ENCODE measurements at regions not wholly inside any gene's neighbourhood (a gene's known extent, or its start where the extent isn't known, plus 50 kb on each side); places are given as distances from the start of the nearest gene placed in this dataset.

DNA sequence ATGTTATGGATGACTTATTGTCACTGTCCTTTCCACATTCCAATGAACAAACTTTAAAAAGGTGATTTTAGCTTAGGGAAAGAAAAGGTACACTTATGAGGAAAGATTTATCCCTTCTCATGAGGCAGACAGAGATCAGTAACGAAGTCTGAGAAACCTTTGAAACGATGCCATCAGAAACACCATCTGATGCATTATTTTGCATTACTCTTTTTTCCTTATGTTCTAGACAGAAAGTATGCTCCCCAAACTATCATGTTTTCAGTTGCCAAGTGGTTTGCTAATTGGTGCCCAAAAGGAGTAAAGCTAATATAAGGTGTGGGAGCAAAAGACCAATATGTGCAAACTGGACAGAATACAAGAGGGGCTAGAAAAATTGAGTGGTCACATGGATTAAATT lies 397.7 kb upstream of the RIOK2 start:
- Histone ChIP-seq H3K4me1 (ENCODE audit: control insufficient read depth in 2 of 2, insufficient read depth in 2 of 2, low read length in 2 of 2) (no peaks in the 10 kb centered on the region), H3K27ac (ENCODE audit: low read length in 2 of 2) (no peak overlapping the region), H2AFZ (ENCODE audit: insufficient read depth, low read depth, low read length, poor library complexity, severe bottlenecking) (no peak overlapping the region), H3K79me2 (ENCODE audit: control insufficient read depth, insufficient read depth, low read length) (no peaks in the 10 kb centered on the region), H3K36me3 (replicated peaks in 1 of 2; ENCODE audit: control extremely low read depth in 1 of 2, control insufficient read depth in 1 of 2, extremely low read depth in 1 of 2, insufficient read depth in 2 of 2, low read length in 1 of 2) (no peaks in the 10 kb centered on the region), H3K4me2 (replicated peaks; ENCODE audit: low read depth, low read length, poor library complexity, severe bottlenecking) (no peak overlapping the region), H3K27me3 (replicated peaks in 1 of 4; ENCODE audit: control extremely low read depth in 1 of 4, control insufficient read depth in 3 of 4, insufficient read depth in 4 of 4, low read length in 3 of 4) (no peaks in the 10 kb centered on the region), H3K9ac (ENCODE audit: low read length) (no peak overlapping the region), H3K9me3 (ENCODE audit: control extremely low read depth in 1 of 3, control insufficient read depth in 2 of 3, insufficient read depth in 1 of 3, low read length in 2 of 3) (peaks cover 0 to 10% (median 0%) of the 10 kb centered on the region in 3 donors), H4K20me1 (ENCODE audit: control insufficient read depth, insufficient read depth, low read length, poor library complexity, severe bottlenecking) (no peaks in the 10 kb centered on the region), H3K4me3 (ENCODE audit: control extremely low read depth in 1 of 5, extremely low read depth in 1 of 5, insufficient read depth in 1 of 5, low read depth in 2 of 5, low read length in 4 of 5) (no peak overlapping the region)
- Mint-ChIP-seq H3K4me3 (no peak overlapping the region), H3K9me3 (ENCODE audit: insufficient read depth) (peaks cover 2% of the 10 kb centered on the region), H3K27me3 (no peaks in the 10 kb centered on the region), H3K27ac (no peak overlapping the region), H3K4me1 (no peaks in the 10 kb centered on the region)
- ChIA-PET POLR2A (no interaction called here), CTCF (no interaction called here)
- ATAC-seq (ENCODE audit: low read depth) (no peak), DNase-seq (no peak)
- TF ChIP-seq, protein P1, sequence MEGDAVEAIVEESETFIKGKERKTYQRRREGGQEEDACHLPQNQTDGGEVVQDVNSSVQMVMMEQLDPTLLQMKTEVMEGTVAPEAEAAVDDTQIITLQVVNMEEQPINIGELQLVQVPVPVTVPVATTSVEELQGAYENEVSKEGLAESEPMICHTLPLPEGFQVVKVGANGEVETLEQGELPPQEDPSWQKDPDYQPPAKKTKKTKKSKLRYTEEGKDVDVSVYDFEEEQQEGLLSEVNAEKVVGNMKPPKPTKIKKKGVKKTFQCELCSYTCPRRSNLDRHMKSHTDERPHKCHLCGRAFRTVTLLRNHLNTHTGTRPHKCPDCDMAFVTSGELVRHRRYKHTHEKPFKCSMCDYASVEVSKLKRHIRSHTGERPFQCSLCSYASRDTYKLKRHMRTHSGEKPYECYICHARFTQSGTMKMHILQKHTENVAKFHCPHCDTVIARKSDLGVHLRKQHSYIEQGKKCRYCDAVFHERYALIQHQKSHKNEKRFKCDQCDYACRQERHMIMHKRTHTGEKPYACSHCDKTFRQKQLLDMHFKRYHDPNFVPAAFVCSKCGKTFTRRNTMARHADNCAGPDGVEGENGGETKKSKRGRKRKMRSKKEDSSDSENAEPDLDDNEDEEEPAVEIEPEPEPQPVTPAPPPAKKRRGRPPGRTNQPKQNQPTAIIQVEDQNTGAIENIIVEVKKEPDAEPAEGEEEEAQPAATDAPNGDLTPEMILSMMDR (IDR thresholded peaks at IDR 0.05), result no peak
- no peak for TF ChIP-seq EZH2 (IDR thresholded peaks at IDR 0.05; ENCODE audit: borderline replicate concordance, insufficient read depth, low read depth, low read length, poor library complexity, severe bottlenecking)
- no CpG with 5 or more reads among the region's 2 CpGs for WGBS (ENCODE audit: insufficient coverage)
- intact Hi-C loops (cut with micrococcal nuclease), result no loop called here

DNA sequence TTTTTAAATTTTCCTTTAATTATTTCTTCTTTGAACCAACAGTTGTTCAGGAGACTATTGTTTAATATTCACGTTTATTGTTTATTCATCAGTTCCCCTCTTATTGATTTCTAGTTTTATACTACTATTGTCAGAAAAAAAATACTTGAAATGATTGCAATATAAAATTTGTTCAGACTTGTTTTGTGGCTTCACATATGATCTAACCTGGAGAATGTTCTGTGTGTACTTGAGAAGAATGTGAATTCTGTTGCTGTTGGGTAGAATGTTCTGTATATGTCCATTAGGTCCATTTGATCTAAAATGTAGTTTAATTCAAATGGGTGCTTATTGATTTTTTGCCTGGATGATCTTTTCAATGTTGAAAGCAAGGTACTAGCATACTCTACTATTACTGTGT lies 408.7 kb upstream of the RIOK2 start:
- Histone ChIP-seq H4K20me1 (ENCODE audit: control insufficient read depth, insufficient read depth, low read length, poor library complexity, severe bottlenecking) (no peaks in the 10 kb centered on the region), H3K36me3 (replicated peaks in 1 of 2; ENCODE audit: control extremely low read depth in 1 of 2, control insufficient read depth in 1 of 2, extremely low read depth in 1 of 2, insufficient read depth in 2 of 2, low read length in 1 of 2) (no peaks in the 10 kb centered on the region), H3K9ac (ENCODE audit: low read length) (no peak overlapping the region), H3K9me3 (ENCODE audit: control extremely low read depth in 1 of 3, control insufficient read depth in 2 of 3, insufficient read depth in 1 of 3, low read length in 2 of 3) (no peaks in the 10 kb centered on the region), H3K79me2 (ENCODE audit: control insufficient read depth, insufficient read depth, low read length) (no peaks in the 10 kb centered on the region), H3K4me1 (ENCODE audit: control insufficient read depth in 2 of 2, insufficient read depth in 2 of 2, low read length in 2 of 2) (no peaks in the 10 kb centered on the region), H3K4me3 (ENCODE audit: control extremely low read depth in 1 of 5, extremely low read depth in 1 of 5, insufficient read depth in 1 of 5, low read depth in 2 of 5, low read length in 4 of 5) (no peak overlapping the region), H3K27me3 (replicated peaks in 1 of 4; ENCODE audit: control extremely low read depth in 1 of 4, control insufficient read depth in 3 of 4, insufficient read depth in 4 of 4, low read length in 3 of 4) (no peaks in the 10 kb centered on the region), H2AFZ (ENCODE audit: insufficient read depth, low read depth, low read length, poor library complexity, severe bottlenecking) (no peak overlapping the region), H3K4me2 (replicated peaks; ENCODE audit: low read depth, low read length, poor library complexity, severe bottlenecking) (no peak overlapping the region), H3K27ac (ENCODE audit: low read length in 2 of 2) (no peak overlapping the region)
- DNase-seq (no peak), ATAC-seq (ENCODE audit: low read depth) (no peak)
- ChIA-PET CTCF (no interaction called here), POLR2A (no interaction called here)
- Mint-ChIP-seq H3K27me3 (no peaks in the 10 kb centered on the region), H3K9me3 (ENCODE audit: insufficient read depth) (peaks cover 4% of the 10 kb centered on the region), H3K27ac (no peak overlapping the region), H3K4me3 (no peak overlapping the region), H3K4me1 (no peaks in the 10 kb centered on the region)
- WGBS (ENCODE audit: insufficient coverage), result no CpG with 5 or more reads among the region's 1 CpG
- intact Hi-C loops (cut with micrococcal nuclease), result no loop called here
- TF ChIP-seq EZH2 (IDR thresholded peaks at IDR 0.05; ENCODE audit: borderline replicate concordance, insufficient read depth, low read depth, low read length, poor library complexity, severe bottlenecking), result no peak
- TF ChIP-seq, protein P1 (IDR thresholded peaks at IDR 0.05), result no peak
